ENCODE measurements at regions not wholly inside any gene's neighbourhood (a gene's known extent, or its start where the extent isn't known, plus 50 kb on each side); places are given as distances from the start of the nearest gene placed in this dataset.

DNA sequence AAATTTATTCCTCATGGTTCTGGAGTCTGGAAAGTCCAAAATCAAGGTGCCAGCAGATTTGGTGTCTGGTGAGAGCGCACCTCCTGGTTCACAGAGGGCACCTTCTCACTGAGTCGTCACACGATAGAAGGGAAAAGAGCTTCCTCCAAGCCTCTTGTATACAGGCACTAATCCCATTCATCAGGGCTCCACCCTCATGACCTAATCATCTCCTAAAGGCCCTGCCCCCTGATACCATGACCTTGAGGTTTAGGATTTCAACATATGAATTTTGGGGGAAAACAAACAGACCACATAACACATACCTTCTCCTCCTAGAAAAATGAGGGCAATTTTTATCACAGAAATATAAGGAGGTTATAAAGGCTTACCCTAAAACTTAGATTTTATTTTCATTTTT lies 88.0 kb upstream of the NFIA start:
- Mint-ChIP-seq H3K9me3 (ENCODE audit: low read depth) (no peaks in the 10 kb centered on the region), H3K4me1 (ENCODE audit: low read depth) (no peaks in the 10 kb centered on the region), H3K36me3 (no peaks in the 10 kb centered on the region), H3K27ac (no peak overlapping the region), H3K27me3 (no peaks in the 10 kb centered on the region), H3K4me3 (no peak overlapping the region)

DNA sequence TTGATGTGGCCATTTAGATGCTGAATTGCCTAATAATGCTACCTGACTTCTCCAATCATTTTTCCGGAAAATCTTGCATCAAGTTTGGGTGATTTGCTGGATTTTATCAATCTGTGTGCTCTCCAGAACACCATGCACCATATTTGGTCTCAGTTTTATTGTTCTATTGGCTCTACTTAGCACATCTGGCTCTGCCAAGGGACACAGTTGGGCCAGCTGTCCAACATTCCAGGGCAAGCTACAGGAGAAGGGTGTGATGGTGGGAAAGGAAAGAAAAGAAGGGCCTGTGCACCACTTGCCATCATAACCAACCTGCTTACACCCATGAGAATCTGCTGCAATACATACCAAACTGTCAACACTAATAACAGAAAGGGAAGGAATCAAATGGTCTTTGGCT lies 90.2 kb upstream of the NFIA start:
- Mint-ChIP-seq H3K36me3 (no peaks in the 10 kb centered on the region), H3K27me3 (no peaks in the 10 kb centered on the region), H3K9me3 (ENCODE audit: low read depth) (no peaks in the 10 kb centered on the region), H3K27ac (no peak overlapping the region), H3K4me1 (ENCODE audit: low read depth) (no peaks in the 10 kb centered on the region), H3K4me3 (no peak overlapping the region)

DNA sequence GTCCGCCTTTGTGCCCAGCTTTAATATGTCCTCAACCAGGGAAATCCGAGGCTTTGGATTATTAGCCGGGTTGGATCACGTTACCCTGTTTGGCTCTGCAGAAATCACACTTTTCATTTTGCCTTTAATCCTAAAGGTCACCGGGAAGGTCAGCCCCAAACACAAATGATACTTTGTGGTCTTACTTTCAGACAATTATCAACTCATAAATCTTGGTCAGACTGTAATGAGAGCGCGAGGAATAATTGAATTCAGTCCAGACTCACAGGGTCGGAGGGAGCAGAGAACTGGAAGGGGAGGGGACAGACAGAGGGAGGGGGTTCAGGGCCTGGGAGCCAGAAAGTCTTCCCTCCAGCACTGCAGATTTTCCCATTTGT lies 91.7 kb upstream of the NFIA start:
- Mint-ChIP-seq H3K27me3 (no peaks in the 10 kb centered on the region), H3K36me3 (no peaks in the 10 kb centered on the region), H3K4me1 (ENCODE audit: low read depth) (no peaks in the 10 kb centered on the region), H3K4me3 (no peak overlapping the region), H3K27ac (no peak overlapping the region), H3K9me3 (ENCODE audit: low read depth) (no peaks in the 10 kb centered on the region)

DNA sequence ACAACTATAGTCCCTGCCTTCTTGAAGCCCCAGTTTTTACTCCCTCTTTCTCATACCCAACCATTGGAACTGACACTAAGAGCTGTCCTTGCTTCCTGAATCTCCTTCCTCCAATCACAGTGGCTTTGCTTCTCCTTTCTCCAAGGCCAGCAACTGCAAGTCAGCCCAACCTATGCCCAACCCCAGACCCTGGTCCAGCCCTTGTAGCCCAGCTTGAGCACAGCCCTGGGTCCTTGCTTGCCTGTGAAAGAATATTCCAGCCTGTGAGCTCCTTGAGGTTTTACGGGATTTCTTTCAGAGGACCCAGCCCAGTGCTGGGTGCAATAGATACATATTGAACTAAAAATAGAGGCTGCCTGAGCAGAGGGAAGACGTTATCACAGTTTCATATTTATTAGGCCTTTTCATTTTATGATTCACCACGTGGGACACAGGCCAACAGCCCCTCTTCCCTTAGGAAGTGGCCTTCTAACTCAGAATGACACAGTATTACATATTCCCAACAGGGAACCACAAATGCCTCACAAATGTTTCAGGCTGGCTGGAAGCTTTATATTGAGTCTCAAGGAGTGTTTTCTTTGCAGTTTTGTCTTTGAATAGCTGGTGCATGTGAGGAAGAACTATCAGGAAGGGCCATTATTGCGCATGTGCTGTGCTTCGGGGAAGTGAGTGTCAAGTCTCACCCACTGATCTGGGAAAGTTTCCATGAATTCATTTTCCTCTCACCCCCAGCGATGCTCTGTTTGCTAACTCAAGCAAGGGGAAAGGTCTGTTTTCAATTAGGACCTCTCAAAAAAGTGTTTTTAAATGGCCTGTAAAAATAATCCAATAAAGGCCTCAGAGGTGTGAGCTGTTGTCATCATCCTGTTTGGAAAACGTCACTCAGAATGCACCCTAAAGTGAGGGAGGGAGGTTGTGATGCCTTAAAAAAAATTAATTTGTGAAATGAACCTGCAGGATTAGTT lies 92.3 kb upstream of the NFIA start:
- H3K36me3 Mint-ChIP-seq: no peaks in the 10 kb centered on the region
- no peak overlapping the region for H3K27ac Mint-ChIP-seq
- H3K4me3 Mint-ChIP-seq: no peak overlapping the region
- no peaks in the 10 kb centered on the region for H3K9me3 Mint-ChIP-seq (ENCODE audit: low read depth)
- H3K4me1 Mint-ChIP-seq (ENCODE audit: low read depth): no peaks in the 10 kb centered on the region
- no peaks in the 10 kb centered on the region for H3K27me3 Mint-ChIP-seq

DNA sequence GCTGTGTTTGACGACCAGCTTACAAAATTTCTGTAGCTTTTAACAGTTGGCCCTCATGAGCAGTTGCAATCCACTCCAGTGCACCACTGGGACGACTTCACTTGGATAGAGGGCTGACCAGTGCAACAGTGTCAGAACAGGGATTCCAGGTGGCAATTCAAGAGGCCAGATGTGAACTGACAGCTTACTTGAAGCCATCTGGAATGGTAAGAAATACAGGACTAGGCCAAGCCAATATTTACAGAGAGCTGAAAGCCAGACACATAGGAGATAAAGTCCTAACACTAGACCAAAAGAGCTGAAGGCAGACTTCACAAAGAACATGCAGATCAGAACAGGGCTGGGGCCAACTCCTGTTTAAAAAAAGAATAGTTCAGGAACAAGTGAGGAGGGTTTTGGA lies 93.5 kb upstream of the NFIA start:
- H3K36me3 Mint-ChIP-seq: no peaks in the 10 kb centered on the region
- no peak overlapping the region for H3K4me3 Mint-ChIP-seq
- no peaks in the 10 kb centered on the region for H3K4me1 Mint-ChIP-seq (ENCODE audit: low read depth)
- H3K9me3 Mint-ChIP-seq (ENCODE audit: low read depth): no peaks in the 10 kb centered on the region
- no peak overlapping the region for H3K27ac Mint-ChIP-seq
- no peaks in the 10 kb centered on the region for H3K27me3 Mint-ChIP-seq

DNA sequence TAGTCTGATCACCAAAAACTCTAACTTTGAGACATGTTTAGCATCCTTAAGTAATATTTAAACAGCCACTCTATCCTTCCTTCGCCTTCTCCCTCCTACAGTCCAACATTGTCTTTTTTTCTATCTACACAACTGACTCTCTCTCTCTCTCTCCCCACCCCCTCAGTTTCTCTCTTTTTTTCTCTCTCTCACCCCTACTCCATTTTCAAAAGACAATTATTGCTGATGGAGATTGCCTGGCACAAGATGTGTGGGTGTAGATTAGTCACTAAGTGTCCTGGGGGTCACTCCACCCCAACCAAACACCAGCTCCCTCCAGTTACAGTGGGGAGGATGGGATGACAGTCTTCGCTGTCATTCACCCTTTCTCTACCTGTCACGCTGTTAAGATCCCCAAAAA lies 94.5 kb upstream of the NFIA start:
- Mint-ChIP-seq H3K4me1 (ENCODE audit: low read depth) (no peaks in the 10 kb centered on the region), H3K9me3 (ENCODE audit: low read depth) (no peaks in the 10 kb centered on the region), H3K4me3 (no peak overlapping the region), H3K27ac (no peak overlapping the region), H3K36me3 (no peaks in the 10 kb centered on the region), H3K27me3 (no peaks in the 10 kb centered on the region)

DNA sequence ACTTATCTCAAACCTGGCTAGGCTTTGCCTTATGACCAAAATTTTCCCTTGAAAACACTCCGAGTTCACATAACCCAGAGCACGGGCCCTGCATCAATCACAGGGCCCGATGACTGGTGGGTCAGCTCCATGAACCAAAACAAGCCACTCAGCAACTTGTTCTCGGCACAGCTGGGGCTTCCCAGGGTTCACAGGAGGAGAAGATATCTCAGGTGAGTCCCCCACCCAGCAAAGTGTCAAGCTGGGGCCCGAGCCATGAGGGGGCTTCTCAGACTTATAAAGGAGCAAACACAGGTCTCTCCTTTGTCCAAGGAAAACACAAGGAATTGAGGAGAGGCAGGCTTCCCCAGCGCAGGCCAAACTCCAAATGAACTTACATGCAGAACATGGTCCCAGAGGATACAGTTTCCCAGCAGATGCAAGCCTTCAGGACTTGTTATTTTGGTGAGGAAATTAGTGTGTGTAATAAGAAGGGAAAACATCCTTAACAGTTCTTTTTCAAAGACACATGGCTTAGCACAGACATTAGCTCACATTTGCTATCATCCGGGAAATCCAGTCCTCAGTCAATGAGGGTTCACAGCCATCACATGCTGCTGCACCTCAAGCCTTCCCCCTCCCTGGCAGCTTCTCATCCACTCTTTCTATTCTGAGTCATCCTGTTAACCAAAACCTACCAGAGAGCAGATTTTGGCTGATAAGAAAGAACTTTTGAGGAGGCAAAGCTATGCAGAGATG lies 98.1 kb upstream of the NFIA start:
- H3K4me1 Mint-ChIP-seq (ENCODE audit: low read depth): no peaks in the 10 kb centered on the region
- no peak overlapping the region for H3K27ac Mint-ChIP-seq
- H3K9me3 Mint-ChIP-seq (ENCODE audit: low read depth): no peaks in the 10 kb centered on the region
- H3K27me3 Mint-ChIP-seq: no peaks in the 10 kb centered on the region
- no peaks in the 10 kb centered on the region for H3K36me3 Mint-ChIP-seq
- H3K4me3 Mint-ChIP-seq: no peak overlapping the region

DNA sequence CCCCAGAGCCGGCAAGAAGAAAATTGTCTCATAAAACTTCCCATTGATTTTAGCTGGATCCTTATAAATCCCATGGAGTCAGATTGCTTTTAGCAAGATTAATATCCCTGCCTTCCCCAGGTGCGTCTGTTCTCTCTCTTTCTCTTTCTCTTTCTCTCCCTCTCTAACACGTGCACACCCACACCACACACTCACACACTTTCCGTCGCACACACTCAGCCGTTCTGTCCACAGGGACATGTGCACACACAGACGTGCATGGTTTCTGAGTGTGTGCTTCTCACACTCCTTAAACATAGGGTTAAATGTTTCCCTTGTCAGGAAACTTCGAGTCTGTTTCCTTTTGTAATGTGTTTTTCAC lies 98.7 kb upstream of the NFIA start:
- H3K27me3 Mint-ChIP-seq: no peaks in the 10 kb centered on the region
- no peak overlapping the region for H3K4me3 Mint-ChIP-seq
- H3K4me1 Mint-ChIP-seq (ENCODE audit: low read depth): no peaks in the 10 kb centered on the region
- H3K9me3 Mint-ChIP-seq (ENCODE audit: low read depth): no peaks in the 10 kb centered on the region
- no peaks in the 10 kb centered on the region for H3K36me3 Mint-ChIP-seq
- H3K27ac Mint-ChIP-seq: no peak overlapping the region

DNA sequence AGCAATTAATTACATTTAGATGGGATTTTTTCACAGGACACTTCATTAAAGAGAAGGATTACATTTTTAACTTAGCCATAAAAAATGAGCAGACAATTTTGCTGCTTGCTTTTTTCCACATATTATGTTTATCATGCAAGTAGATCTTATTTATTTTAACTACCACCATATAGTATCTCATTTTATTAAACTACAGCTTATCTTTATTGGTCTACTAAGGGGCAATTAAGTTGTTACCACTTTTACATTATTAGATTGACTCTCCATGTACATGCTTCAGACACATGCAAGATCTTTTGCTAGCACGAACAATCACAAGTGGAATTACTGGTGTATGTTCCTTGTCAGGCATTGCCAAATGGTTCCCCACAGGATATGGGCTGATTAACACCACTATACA lies 99.8 kb upstream of the NFIA start:
- Mint-ChIP-seq H3K4me1 (ENCODE audit: low read depth) (no peaks in the 10 kb centered on the region), H3K4me3 (no peak overlapping the region), H3K9me3 (ENCODE audit: low read depth) (no peaks in the 10 kb centered on the region), H3K27me3 (no peaks in the 10 kb centered on the region), H3K36me3 (no peaks in the 10 kb centered on the region), H3K27ac (no peak overlapping the region)

DNA sequence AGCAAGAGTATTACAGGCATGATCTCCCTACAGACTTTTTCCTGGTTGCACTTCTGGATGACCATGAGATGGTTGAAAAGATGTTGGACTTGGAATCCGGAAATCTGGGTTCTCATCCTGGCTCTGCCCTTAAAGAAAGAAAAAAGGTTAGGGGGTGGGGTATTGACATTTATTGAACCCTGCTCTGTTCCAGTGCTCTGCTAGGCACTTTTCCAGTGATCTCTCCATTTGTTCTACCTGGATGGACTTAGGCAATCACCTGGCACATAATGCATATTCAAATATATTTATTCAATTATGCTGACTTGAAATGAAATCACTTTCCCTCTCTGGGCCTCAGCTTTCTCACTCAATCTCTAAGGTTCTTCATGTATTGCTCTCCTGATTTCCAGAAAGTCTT lies 101.0 kb upstream of the NFIA start:
- Mint-ChIP-seq H3K4me3 (no peak overlapping the region), H3K27me3 (no peaks in the 10 kb centered on the region)

DNA sequence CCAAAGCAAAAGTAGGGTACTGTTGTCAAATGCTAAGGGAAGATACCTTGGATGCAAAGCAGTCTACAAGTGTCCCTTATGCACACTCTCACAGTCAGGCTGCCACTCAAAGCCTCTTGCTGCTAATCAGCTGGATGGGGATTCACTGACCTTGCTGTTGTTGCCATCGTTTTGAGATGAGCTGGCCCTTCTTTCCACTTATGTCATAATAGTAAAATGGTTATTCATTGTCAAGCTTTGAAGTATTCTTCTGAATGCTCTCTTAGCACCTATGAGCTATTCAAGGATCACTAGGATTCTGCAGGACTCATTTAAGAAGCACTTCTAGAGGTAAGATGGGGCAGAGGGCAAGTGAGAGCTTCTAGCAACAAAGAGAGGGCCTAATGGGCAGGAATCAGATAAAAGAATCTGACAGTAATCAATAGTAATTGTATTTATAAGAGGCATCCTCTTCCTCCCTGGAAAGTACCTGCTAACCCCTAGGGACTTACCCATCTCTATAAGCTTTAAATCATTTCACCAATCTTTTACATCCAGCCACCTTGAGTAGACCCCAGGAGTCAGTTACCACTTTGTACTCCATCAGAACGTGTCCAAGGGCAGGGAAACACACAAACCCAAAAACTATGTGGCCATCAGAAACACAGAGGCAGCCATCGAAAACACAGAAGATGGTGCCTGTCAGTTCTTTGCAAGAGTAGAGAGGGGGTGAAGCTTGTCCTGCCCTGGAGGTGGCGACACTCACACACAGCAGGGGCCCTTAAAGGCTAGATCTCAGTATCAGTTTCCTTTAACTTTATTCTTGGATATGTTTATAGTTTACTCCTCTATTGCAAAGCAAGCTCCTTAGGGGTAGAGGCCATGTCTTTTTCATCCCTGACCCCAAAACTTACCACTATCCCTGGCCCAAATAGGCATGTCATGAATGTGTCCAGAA lies 103.7 kb upstream of the NFIA start:
- H3K27ac Mint-ChIP-seq: no peak overlapping the region
- no peaks in the 10 kb centered on the region for H3K9me3 Mint-ChIP-seq (ENCODE audit: low read depth)
- H3K4me3 Mint-ChIP-seq: no peak overlapping the region
- H3K27me3 Mint-ChIP-seq: no peaks in the 10 kb centered on the region
- no peaks in the 10 kb centered on the region for H3K4me1 Mint-ChIP-seq (ENCODE audit: low read depth)
- no peaks in the 10 kb centered on the region for H3K36me3 Mint-ChIP-seq

More for the DNA sequence above, 101.0 kb upstream of the NFIA start:
- Mint-ChIP-seq H3K4me1 (ENCODE audit: low read depth) (no peaks in the 10 kb centered on the region), H3K36me3 (no peaks in the 10 kb centered on the region), H3K27ac (no peak overlapping the region), H3K9me3 (ENCODE audit: low read depth) (no peaks in the 10 kb centered on the region)

DNA sequence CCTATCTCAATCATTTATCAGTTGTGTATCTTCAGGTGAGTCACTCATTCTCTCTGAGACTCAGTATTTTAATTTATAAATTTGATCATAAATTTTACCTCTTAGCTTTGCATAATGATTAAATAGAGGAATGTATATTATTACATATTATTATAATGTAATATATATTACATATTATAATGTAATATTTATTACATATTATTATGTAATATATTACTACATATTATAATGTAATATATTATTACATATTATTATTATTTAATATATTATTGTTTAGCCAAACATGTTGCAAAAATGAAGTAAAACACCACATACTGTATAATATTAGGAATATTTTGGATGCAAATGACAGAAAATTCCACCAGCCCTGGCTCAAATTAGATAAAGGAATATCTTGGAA lies 104.7 kb upstream of the NFIA start:
- Mint-ChIP-seq H3K9me3 (ENCODE audit: low read depth) (no peaks in the 10 kb centered on the region), H3K27ac (no peak overlapping the region), H3K4me3 (no peak overlapping the region), H3K4me1 (ENCODE audit: low read depth) (no peaks in the 10 kb centered on the region), H3K36me3 (no peaks in the 10 kb centered on the region), H3K27me3 (no peaks in the 10 kb centered on the region)

DNA sequence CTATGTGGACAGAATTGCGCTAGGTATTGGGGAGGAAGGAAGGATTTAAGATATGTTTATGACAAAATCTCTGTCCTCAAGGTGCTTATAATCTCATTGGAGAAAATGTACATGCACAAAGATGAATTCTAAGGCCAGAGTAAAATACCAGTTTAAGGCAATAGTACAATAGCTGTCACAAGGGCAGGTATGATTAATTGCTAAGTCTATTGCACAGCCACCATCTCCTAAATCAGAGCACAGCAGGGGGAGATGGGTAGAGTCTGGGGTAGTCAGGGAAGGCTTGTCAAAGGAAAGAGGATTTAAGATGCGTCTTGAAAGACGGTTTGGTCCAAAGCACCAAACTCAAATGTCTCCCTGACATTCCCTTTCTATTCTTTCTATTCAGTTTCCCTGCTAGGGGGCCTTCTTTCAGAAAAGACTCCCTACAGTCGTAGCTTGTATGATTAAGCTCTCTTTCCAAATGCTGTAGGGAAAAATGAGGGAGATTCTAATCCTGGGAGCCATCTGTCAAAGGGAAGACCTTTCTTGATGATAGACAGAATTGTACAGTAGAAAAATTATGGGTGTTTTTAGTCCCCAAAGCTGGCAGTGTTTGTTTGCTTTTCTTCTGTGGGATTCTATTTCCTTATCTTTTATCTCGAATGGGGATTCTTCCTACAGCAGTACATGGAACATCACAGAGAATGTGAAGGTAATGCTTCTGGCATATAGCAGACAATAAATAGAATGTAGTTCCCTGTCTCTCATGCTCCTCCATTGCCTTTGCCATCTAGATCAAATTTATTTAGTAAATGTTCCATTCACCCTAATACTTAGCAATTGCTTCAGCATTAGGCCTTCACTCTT lies 107.6 kb upstream of the NFIA start:
- no peaks in the 10 kb centered on the region for H3K27me3 Mint-ChIP-seq
- no peak overlapping the region for H3K27ac Mint-ChIP-seq
- H3K4me3 Mint-ChIP-seq: no peak overlapping the region
- H3K9me3 Mint-ChIP-seq (ENCODE audit: low read depth): no peaks in the 10 kb centered on the region
- H3K4me1 Mint-ChIP-seq (ENCODE audit: low read depth): no peaks in the 10 kb centered on the region
- H3K36me3 Mint-ChIP-seq: no peaks in the 10 kb centered on the region

DNA sequence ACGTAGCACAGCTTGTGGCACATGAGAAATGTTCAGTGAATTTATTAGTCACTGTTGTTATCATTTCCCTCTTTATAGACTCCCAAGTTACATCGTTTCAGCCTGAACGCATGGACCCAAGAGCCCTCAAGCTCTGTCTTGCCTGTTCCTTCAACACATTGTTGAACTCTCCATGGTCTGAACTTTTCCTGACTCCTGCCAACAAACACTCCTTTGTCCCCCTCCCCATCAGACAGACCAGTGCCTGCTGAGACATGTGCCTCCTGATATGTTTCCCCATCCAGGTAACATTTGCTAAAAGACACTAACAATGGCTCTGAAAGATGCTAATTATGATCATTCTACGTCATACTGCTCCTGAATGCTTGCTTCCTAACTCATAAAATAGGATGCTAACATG lies 108.7 kb upstream of the NFIA start:
- Mint-ChIP-seq H3K4me1 (ENCODE audit: low read depth) (no peaks in the 10 kb centered on the region), H3K9me3 (ENCODE audit: low read depth) (no peaks in the 10 kb centered on the region), H3K27ac (no peak overlapping the region), H3K27me3 (no peaks in the 10 kb centered on the region), H3K4me3 (no peak overlapping the region), H3K36me3 (no peaks in the 10 kb centered on the region)

Measured in activated naive CD8-positive, alpha-beta T cell (primary cell).